DOHH2 (cell line): ENCODE measurements at regions not wholly inside any gene's neighbourhood (a gene's known extent, or its start where the extent isn't known, plus 50 kb on each side); places are given as distances from the start of the nearest gene placed in this dataset.

ENCODE experiments used
- EZH2phosphoT487 ChIP-seq: fragments of 200-600 bp; sonication (generic); IDR thresholded peaks from 2 replicates; pipeline ENCODE4 v1.6.1; 2017; ENCODE audit warnings: borderline replicate concordance, mild to moderate bottlenecking, antibody characterized with exemption, low read length, moderate library complexity, mixed read lengths
- TF ChIP-seq, protein P1 (sequence below): fragments of 200-600 bp; sonication (generic); IDR thresholded peaks from one replicate; pipeline ENCODE4 v1.5.1; 2014; ENCODE audit warnings: antibody characterized with exemption, mild to moderate bottlenecking, low read depth, low read length; ENCODE audit not compliant: poor library complexity, severe bottlenecking

DNA sequence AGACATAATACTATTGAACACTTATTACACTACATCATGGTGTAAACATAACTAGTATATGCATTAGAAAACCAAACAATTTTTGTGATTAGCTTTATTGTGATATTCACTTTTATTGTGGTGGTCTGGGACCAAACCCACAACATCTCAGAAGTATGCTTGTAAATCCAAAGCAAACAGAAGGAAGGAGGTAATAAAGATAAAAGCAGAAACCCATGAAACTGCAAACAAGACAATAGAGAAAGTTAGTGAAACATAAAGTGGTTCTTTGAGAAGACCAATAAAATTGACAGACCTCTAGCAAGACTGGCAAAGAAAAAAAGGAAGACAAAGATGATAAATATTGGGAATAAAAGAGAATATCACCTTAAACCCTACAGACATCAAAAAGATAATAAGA lies 268.3 kb downstream of the RPAP3 start:
- TF ChIP-seq, protein P1, sequence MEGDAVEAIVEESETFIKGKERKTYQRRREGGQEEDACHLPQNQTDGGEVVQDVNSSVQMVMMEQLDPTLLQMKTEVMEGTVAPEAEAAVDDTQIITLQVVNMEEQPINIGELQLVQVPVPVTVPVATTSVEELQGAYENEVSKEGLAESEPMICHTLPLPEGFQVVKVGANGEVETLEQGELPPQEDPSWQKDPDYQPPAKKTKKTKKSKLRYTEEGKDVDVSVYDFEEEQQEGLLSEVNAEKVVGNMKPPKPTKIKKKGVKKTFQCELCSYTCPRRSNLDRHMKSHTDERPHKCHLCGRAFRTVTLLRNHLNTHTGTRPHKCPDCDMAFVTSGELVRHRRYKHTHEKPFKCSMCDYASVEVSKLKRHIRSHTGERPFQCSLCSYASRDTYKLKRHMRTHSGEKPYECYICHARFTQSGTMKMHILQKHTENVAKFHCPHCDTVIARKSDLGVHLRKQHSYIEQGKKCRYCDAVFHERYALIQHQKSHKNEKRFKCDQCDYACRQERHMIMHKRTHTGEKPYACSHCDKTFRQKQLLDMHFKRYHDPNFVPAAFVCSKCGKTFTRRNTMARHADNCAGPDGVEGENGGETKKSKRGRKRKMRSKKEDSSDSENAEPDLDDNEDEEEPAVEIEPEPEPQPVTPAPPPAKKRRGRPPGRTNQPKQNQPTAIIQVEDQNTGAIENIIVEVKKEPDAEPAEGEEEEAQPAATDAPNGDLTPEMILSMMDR = no peak
- no peak for TF ChIP-seq EZH2phosphoT487
